Right lobe of liver (tissue), 4 donors: ENCODE measurements at regions not wholly inside any gene's neighbourhood (a gene's known extent, or its start where the extent isn't known, plus 50 kb on each side); places are given as distances from the start of the nearest gene placed in this dataset.

Source experiments
- POLR2A ChIP-seq: fragments of 450-650 bp; IDR thresholded peaks from one replicate; pipeline ENCODE4 v1.6.1; 2017; ENCODE audit warnings: antibody characterized with exemption, mild to moderate bottlenecking
- TF ChIP-seq, protein P1 (sequence below), 4 donors: fragments of 200-600 bp in 3 of 4; fragments of 450-650 bp in 1 of 4; IDR thresholded peaks; one replicate each; pipeline versions ENCODE4 v1.5.1 to v1.8.0; 2016 to 2022; ENCODE audit warnings: antibody characterized with exemption in 4 of 4, mild to moderate bottlenecking in 2 of 4
- donor health status: DM: no; HTN: no; CAD: no.
- donor health status: DM: no; HTN: no; CAD: no.
- donor health status: DM: no; HTN: yes; CAD: no.

DNA sequence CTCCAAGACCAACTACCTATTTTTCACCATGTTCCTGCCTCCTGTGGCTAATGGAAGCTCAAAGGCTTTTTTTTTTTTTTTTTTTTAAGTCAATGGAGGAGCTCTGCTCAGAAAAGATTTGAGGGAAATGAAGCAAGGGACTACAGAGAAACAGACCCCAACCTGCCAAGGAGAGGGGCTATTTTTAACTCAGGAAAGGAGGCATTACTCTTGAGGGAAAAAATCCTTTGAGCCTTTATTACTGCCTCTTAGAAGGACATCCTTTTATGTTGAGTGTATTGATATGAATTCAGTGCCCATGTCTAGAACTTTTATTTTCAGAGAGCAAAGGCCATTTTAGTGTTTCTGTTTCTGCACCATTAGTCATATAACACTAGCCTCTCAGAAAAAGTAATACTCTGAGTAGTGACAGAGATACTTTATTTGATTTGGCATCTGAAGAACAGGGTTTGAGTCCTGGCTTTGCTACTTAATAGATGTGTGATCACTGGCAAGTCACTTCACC, 68.1 kb upstream of the PCDH8 start:
- TF ChIP-seq, protein P1, sequence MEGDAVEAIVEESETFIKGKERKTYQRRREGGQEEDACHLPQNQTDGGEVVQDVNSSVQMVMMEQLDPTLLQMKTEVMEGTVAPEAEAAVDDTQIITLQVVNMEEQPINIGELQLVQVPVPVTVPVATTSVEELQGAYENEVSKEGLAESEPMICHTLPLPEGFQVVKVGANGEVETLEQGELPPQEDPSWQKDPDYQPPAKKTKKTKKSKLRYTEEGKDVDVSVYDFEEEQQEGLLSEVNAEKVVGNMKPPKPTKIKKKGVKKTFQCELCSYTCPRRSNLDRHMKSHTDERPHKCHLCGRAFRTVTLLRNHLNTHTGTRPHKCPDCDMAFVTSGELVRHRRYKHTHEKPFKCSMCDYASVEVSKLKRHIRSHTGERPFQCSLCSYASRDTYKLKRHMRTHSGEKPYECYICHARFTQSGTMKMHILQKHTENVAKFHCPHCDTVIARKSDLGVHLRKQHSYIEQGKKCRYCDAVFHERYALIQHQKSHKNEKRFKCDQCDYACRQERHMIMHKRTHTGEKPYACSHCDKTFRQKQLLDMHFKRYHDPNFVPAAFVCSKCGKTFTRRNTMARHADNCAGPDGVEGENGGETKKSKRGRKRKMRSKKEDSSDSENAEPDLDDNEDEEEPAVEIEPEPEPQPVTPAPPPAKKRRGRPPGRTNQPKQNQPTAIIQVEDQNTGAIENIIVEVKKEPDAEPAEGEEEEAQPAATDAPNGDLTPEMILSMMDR (IDR thresholded peaks at IDR 0.05) = no peak
- TF ChIP-seq POLR2A = no peak
